GM21529 (cell line): ENCODE measurements at regions not wholly inside any gene's neighbourhood (a gene's known extent, or its start where the extent isn't known, plus 50 kb on each side); places are given as distances from the start of the nearest gene placed in this dataset.

Experiments used
- ATAC-seq: cut with Tn5 transposase; IDR thresholded peaks from one replicate; pipeline ENCODE4 v1.9.1; 2021; ENCODE audit not compliant: unreplicated experiment

GRCh38 chr6:82017288-82017687 lies 230.3 kb downstream of the IBTK start:
- ATAC-seq, result no peak

GRCh38 chr6:82015526-82015925 lies 232.0 kb downstream of the IBTK start:
- ATAC-seq, result no peak

- ATAC-seq, result no peak
Measured at GRCh38 chr6:82015043-82015442, 232.5 kb downstream of the IBTK start.

GRCh38 chr6:82013561-82014530 lies 233.7 kb downstream of the IBTK start:
- ATAC-seq, result no peak

- peak; percentile 86 for ATAC-seq
Measured at GRCh38 chr6:82006027-82006738, 241.4 kb downstream of the IBTK start.

GRCh38 chr6:82000551-82000950 lies 247.0 kb downstream of the IBTK start:
- ATAC-seq, result no peak

- ATAC-seq, result no peak
Measured at GRCh38 chr6:81999826-82000225, 247.3 kb upstream of the TENT5A start.

GRCh38 chr6:81999270-81999669 lies 246.8 kb upstream of the TENT5A start:
- no peak for ATAC-seq

- ATAC-seq, result no peak
Measured at GRCh38 chr6:81998432-81998831, 246.0 kb upstream of the TENT5A start.

- ATAC-seq, result peak; percentile 77
Measured at GRCh38 chr6:81997090-81997926, 244.8 kb upstream of the TENT5A start.

GRCh38 chr6:81996414-81996813 lies 243.9 kb upstream of the TENT5A start:
- peak; percentile 74 for ATAC-seq

- no peak for ATAC-seq
Measured at GRCh38 chr6:81995548-81996289, 243.2 kb upstream of the TENT5A start.

GRCh38 chr6:81988871-81989270 lies 236.4 kb upstream of the TENT5A start:
- no peak for ATAC-seq

GRCh38 chr6:81988446-81988845 lies 236.0 kb upstream of the TENT5A start:
- no peak for ATAC-seq

- no peak for ATAC-seq
Measured at GRCh38 chr6:81987293-81987692, 234.8 kb upstream of the TENT5A start.

- no peak for ATAC-seq
Measured at GRCh38 chr6:81985191-81985590, 232.7 kb upstream of the TENT5A start.

GRCh38 chr6:81984599-81984998 lies 232.1 kb upstream of the TENT5A start:
- ATAC-seq, result no peak

GRCh38 chr6:81981812-81982211 lies 229.3 kb upstream of the TENT5A start:
- ATAC-seq, result peak; percentile 56

- no peak for ATAC-seq
Measured at GRCh38 chr6:81979767-81980166, 227.3 kb upstream of the TENT5A start.

GRCh38 chr6:81979329-81979728 lies 226.8 kb upstream of the TENT5A start:
- no peak for ATAC-seq
